ENCODE measurements at regions not wholly inside any gene's neighbourhood (a gene's known extent, or its start where the extent isn't known, plus 50 kb on each side); places are given as distances from the start of the nearest gene placed in this dataset.

GRCh38 chrX:143998261-143998660 is 114.4 kb downstream of the UBE2NL start:
- TF ChIP-seq CTCF (IDR thresholded peaks at IDR 0.05) (no peak), EZH2phosphoT487 (IDR thresholded peaks at IDR 0.05) (no peak), EZH2 (IDR thresholded peaks at IDR 0.05) (no peak)
